ENCODE measurements at regions not wholly inside any gene's neighbourhood (a gene's known extent, or its start where the extent isn't known, plus 50 kb on each side); places are given as distances from the start of the nearest gene placed in this dataset.
"Not testable (repeated sequence)": the region's sequence is repeated elsewhere in the genome, so short reads cannot be mapped to it uniquely, and the experiment has no call there.

GRCh38 chr10:9172276-9172675 is 1117.8 kb downstream of the GATA3 start:
- Histone ChIP-seq H3K36me3 (no peaks in the 10 kb centered on the region), H3K9me3 (no peaks in the 10 kb centered on the region), H3K27me3 (peaks cover 0 to 9% (median 0%) of the 10 kb centered on the region in 4 donors), H3K4me1 (no peaks in the 10 kb centered on the region), H3K4me3 (no peak overlapping the region), H3K27ac (no peak overlapping the region)
- intact Hi-C loops (cut with DNase I) = no loop called here
- DNase-seq = no peak
- WGBS, 2 donors = 94 to 100% methylated on average over 1 of the region's 1 CpG
- no peak for TF ChIP-seq CTCF (IDR thresholded peaks at IDR 0.05)
- TF ChIP-seq POLR2A (IDR thresholded peaks at IDR 0.05) = no peak

- no peaks in the 10 kb centered on the region for H3K36me3 ChIP-seq
- H3K4me1 ChIP-seq = no peaks in the 10 kb centered on the region
- no peak overlapping the region for H3K4me3 ChIP-seq
- DNase-seq = no peak
- intact Hi-C loops (cut with DNase I) = no loop called here
- H3K27ac ChIP-seq = no peak overlapping the region
- H3K27me3 ChIP-seq = peaks cover 0 to 2% (median 0%) of the 10 kb centered on the region in 4 donors
- TF ChIP-seq CTCF (IDR thresholded peaks at IDR 0.05) (no peak), POLR2A (IDR thresholded peaks at IDR 0.05) (no peak)
- H3K9me3 ChIP-seq = no peaks in the 10 kb centered on the region
Observed at GRCh38 chr10:9175200-9175599, 1120.7 kb downstream of the GATA3 start.

- 73 to 96% methylated on average over 4 to 20 of the region's 48 CpGs for WGBS, 2 donors
- H3K9me3 ChIP-seq; H3K27ac ChIP-seq; intact Hi-C loops (cut with DNase I); DNase-seq; H3K4me3 ChIP-seq; H3K27me3 ChIP-seq; H3K4me1 ChIP-seq; H3K36me3 ChIP-seq: not testable (repeated sequence)
Observed at GRCh38 chr10:9183197-9183880, 1128.9 kb downstream of the GATA3 start.

GRCh38 chr10:9188022-9188810 is 1133.7 kb downstream of the GATA3 start:
- Histone ChIP-seq H3K27ac (no peak overlapping the region), H3K4me1 (no peaks in the 10 kb centered on the region), H3K4me3 (no peak overlapping the region), H3K9me3 (no peaks in the 10 kb centered on the region), H3K27me3 (peaks cover 0 to 16% (median 2%) of the 10 kb centered on the region in 4 donors), H3K36me3 (no peaks in the 10 kb centered on the region)
- 87% methylated on average over 3 of the region's 3 CpGs for WGBS, 2 donors
- intact Hi-C loops (cut with DNase I) = no loop called here
- no peak for TF ChIP-seq POLR2A (IDR thresholded peaks at IDR 0.05)
- TF ChIP-seq CTCF (IDR thresholded peaks at IDR 0.05) = no peak
- no peak for DNase-seq

- Histone ChIP-seq H3K9me3 (no peaks in the 10 kb centered on the region), H3K4me3 (no peak overlapping the region), H3K27ac (no peak overlapping the region), H3K4me1 (no peaks in the 10 kb centered on the region), H3K27me3 (peaks cover 0 to 16% (median 2%) of the 10 kb centered on the region in 4 donors), H3K36me3 (no peaks in the 10 kb centered on the region)
- TF ChIP-seq POLR2A (IDR thresholded peaks at IDR 0.05) = no peak
- no peak for TF ChIP-seq CTCF (IDR thresholded peaks at IDR 0.05)
- DNase-seq = no peak
- intact Hi-C loops (cut with DNase I) = no loop called here
- WGBS, 2 donors = 62 to 77% methylated on average over 2 of the region's 2 CpGs
Observed at GRCh38 chr10:9189448-9189847, 1135.0 kb downstream of the GATA3 start.

Measured in esophagus squamous epithelium (tissue), 5 donors.